ENCODE measurements at regions not wholly inside any gene's neighbourhood (a gene's known extent, or its start where the extent isn't known, plus 50 kb on each side); places are given as distances from the start of the nearest gene placed in this dataset.

GRCh38 chr6:14905201-14905600, 340.7 kb upstream of the JARID2 start:
- TF ChIP-seq USF1 (IDR thresholded peaks at IDR 0.05; ENCODE audit: borderline replicate concordance, low read depth) = no peak
- TF ChIP-seq PBX3 (IDR thresholded peaks at IDR 0.05) = no peak
- TF ChIP-seq SIN3A (IDR thresholded peaks at IDR 0.05; ENCODE audit: borderline replicate concordance, low read depth, low read length) = no peak
- TF ChIP-seq GABPA (IDR thresholded peaks at IDR 0.05; ENCODE audit: low read depth) = no peak
- TF ChIP-seq REST (IDR thresholded peaks at IDR 0.05; ENCODE audit: low read depth, low read length) = no peak
- TF ChIP-seq POLR2AphosphoS5 (IDR thresholded peaks at IDR 0.05; ENCODE audit: low read depth, low read length) = no peak
- TF ChIP-seq CTCF (IDR thresholded peaks at IDR 0.05) = no peak
- no peak for TF ChIP-seq TAF1 (IDR thresholded peaks at IDR 0.05; ENCODE audit: borderline replicate concordance, low read depth, low read length)
- TF ChIP-seq EZH2phosphoT487 (IDR thresholded peaks at IDR 0.05; ENCODE audit: borderline replicate concordance, low read depth) = no peak
- TF ChIP-seq JUND (IDR thresholded peaks at IDR 0.05) = no peak
- TF ChIP-seq NRF1 (IDR thresholded peaks at IDR 0.05; ENCODE audit: low read depth, low read length) = no peak
- no peak for TF ChIP-seq MEF2A (IDR thresholded peaks at IDR 0.05; ENCODE audit: borderline replicate concordance, low read depth)

All from SK-N-SH (cell line).